HG02840 (cell line): ENCODE measurements at regions not wholly inside any gene's neighbourhood (a gene's known extent, or its start where the extent isn't known, plus 50 kb on each side); places are given as distances from the start of the nearest gene placed in this dataset.

Experiments used
- ATAC-seq: cut with Tn5 transposase; IDR thresholded peaks from one replicate; pipeline ENCODE4 v1.9.1; 2021; ENCODE audit warnings: mild to moderate bottlenecking, moderate library complexity, moderate number of reproducible peaks; ENCODE audit not compliant: unreplicated experiment, low FRiP score

DNA sequence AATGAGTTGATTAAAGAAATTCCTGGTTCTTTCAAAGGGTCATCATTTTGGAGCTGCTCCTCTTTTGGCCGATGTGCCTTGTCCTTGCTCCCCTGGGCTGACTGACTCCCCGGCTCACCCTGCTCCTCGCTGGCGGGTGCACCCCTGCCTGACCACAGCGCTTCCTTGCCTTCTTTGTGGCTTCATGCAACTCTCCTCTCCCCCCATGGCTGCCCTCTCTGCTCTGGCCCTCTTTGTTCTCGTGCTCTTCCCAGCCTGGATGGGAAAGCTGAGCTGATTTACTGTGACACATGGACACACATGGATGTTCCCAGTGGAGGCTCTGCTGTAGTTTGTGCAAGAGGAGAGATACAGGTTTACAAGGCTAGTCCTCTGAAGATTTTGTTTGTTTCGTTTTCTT lies 234.6 kb downstream of the HAUS1 start:
- no peak for ATAC-seq

GRCh38 chr18:46340716-46341115 lies 236.5 kb downstream of the HAUS1 start:
- no peak for ATAC-seq

GRCh38 chr18:46341986-46342525 lies 237.9 kb downstream of the HAUS1 start:
- no peak for ATAC-seq

DNA sequence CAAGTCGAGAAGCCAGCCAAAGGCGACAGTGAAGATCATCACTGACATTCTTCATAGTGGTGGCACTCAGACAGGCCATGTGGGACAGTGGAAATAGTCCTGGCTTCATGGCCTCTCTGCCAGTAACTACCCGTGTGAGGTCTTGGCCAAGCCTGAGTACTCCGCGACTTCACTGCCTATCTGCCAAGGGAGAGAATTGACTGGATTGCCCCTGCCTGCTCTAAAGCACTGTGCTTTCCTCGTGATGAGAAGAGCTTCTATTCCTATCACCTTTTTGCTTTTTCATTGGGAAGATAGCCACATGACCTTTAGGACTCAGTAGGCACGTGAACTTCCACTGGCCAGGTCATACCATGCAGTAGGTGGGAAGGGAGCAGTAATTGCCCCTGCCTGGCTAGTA lies 239.3 kb downstream of the HAUS1 start:
- no peak for ATAC-seq

GRCh38 chr18:46343931-46344372 lies 239.8 kb downstream of the HAUS1 start:
- peak; percentile 65 for ATAC-seq

DNA sequence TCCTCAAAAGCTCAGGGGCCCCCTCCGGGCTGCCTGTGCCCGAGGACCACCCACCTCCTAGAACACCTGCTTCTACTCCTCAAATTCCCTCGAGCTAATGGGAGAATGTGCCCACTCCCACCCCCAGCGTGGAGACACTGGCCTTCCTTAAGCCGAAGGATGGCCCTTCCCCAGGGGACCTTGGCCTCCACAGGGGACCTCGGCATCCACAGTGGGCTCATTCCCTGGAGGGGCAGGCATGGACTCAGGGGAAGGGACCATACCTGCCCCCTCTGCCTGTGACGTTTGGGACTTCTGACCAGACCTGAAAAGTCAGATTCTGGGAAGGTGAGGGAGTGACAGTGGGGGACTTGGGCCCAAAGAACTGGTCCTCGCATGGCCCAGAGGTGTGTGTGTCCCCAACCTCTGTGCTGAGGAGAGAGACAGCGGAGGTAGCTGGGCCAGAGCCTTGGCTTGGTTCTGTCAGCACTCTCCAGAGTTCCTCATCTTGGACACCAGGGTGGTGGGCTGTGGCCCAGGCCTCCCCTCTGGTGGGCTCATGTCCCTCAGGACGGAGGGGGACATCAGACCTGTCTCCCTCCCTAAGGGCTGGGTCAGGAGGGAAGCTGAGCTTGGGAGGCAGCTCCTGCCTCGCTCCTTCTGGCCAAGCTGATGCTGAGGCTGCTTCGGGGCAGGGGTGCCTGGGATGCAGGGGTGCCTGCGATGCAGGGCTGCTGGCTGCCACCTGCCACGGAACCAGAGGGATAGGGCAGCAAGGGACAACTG lies 240.4 kb downstream of the HAUS1 start:
- no peak for ATAC-seq

DNA sequence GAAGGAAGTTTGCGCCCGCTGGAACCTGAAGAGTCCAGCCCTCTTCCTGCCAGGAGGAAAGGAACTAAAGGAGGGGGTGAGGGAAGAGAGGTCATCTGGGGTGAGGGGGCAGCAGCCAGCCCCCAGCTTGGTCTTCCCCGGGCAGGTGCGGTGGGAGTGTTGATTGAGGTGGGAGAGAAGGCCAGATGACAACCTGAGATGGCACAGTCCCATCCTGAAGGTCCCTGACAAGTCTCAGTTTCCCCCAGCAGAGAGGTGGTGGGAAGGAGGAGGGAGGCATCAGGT lies 240.9 kb downstream of the HAUS1 start:
- ATAC-seq: no peak

- ATAC-seq: no peak
Observed at GRCh38 chr18:46346213-46346612, 242.0 kb downstream of the HAUS1 start.

GRCh38 chr18:46346896-46347630 lies 242.9 kb downstream of the HAUS1 start:
- ATAC-seq: no peak

GRCh38 chr18:46350598-46351159 lies 246.5 kb downstream of the HAUS1 start:
- ATAC-seq: no peak

DNA sequence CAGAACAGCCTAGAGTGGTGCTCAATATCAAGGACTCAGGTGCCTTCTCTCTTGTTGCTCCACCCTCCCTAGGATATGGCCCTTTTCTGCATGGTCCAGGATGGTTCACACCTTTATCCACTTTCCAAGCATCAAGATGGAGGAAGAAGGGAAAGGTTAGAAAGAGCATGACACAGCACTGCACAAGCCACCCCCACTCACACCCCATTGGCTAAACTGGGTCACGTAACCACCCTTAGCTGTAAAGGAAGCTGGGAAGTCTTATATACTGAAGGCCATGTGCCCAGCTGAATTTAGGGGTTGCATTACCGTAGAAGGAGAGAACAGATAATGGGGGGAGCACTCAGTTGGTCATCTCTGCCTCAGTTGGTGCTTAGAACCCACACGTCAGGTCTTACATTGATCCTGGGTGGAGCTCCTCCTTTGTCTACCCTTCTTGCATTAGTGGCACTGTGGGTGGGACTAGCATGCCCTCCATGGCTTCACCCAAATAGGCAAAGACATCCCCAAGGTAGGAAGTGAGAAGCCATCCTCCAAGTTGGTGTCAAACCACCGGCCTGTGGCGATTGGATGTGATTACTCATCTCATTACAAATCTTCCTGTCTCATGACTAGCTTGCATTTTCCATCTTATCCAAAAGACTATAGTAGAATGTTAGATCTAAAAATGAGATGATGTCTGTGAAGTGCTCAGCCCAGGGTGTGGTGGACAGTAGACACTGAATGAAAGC lies 248.5 kb downstream of the HAUS1 start:
- ATAC-seq: no peak

DNA sequence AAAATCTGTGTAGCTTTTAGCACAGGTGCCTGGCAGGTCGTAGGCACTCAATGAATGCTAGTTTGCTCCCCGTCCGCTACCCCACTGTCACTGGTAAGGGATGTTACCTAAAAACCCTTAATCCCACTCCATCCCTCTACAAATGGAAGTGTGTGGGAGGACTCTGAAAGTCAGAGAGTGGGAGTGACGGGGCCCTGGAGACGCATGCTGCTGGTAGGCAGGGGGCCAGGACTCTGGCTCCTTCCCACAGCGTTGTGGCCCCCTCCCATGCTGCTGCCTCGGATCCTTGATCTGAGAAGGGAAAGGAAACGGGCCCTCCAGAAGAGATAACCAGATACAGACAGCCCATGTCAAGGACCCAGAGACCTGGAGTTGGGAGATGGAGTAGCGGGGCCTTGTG lies 249.3 kb downstream of the HAUS1 start:
- ATAC-seq: no peak

GRCh38 chr18:46356278-46357033 lies 252.3 kb downstream of the HAUS1 start:
- no peak for ATAC-seq

- ATAC-seq: no peak
Observed at GRCh38 chr18:46360102-46360699, 256.0 kb downstream of the HAUS1 start.

- no peak for ATAC-seq
Observed at GRCh38 chr18:46360866-46361265, 256.7 kb downstream of the HAUS1 start.

- ATAC-seq: no peak
Observed at GRCh38 chr18:46362533-46362932, 258.3 kb downstream of the HAUS1 start.

- no peak for ATAC-seq
Observed at GRCh38 chr18:46364048-46364447, 259.9 kb downstream of the HAUS1 start.

DNA sequence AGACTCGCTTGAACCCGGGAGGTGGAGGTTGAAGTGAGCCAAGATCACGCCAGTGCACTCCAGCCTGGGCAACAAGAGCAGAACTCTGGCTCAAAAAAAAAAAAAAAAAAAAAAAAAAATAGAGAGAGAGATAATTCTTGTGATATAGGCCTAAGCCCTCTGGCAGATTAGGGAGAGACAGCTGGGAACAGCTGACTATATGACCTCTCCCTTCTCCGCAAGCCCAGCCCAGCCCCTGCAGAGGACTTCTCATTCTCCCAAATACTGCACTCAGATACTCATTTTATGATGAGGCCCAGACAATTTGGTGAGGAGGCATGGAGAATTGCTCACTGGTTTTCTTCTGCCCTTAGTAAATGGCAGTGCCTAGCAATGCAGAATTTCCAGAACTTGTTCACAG lies 262.0 kb downstream of the HAUS1 start:
- ATAC-seq: no peak

GRCh38 chr18:46366751-46367376 lies 262.7 kb downstream of the HAUS1 start:
- ATAC-seq: no peak
